ENCODE measurements at regions not wholly inside any gene's neighbourhood (a gene's known extent, or its start where the extent isn't known, plus 50 kb on each side); places are given as distances from the start of the nearest gene placed in this dataset.
"Not testable (repeated sequence)": the region's sequence is repeated elsewhere in the genome, so short reads cannot be mapped to it uniquely, and the experiment has no call there.

- DNase-seq, H3K36me3 Mint-ChIP-seq, ATAC-seq, H3K4me3 Mint-ChIP-seq, POLR2A ChIA-PET, H3K27ac Mint-ChIP-seq: not testable (repeated sequence)
- H3K4me1 Mint-ChIP-seq, result peaks cover 2 to 11% (median 5%) of the 10 kb centered on the region in 4 donors
- peaks cover 0 to 14% (median 7%) of the 10 kb centered on the region in 9 donors for H3K9me3 Mint-ChIP-seq
- H3K27me3 Mint-ChIP-seq, result peaks cover 11 to 34% (median 23%) of the 10 kb centered on the region in 5 donors
These were observed 61.3 kb downstream of the AIPL1 start for GRCh38 chr17:6373599-6373998.

- DNase-seq (no peak), ATAC-seq (no peak)
- POLR2A ChIA-PET, result no interaction called here
- H3K4me1 Mint-ChIP-seq, result no peaks in the 10 kb centered on the region
- H3K9me3 Mint-ChIP-seq, result no peaks in the 10 kb centered on the region
- H3K4me3 Mint-ChIP-seq, result no peak overlapping the region
- peaks cover 22 to 65% (median 35%) of the 10 kb centered on the region in 5 donors for H3K27me3 Mint-ChIP-seq
- no peaks in the 10 kb centered on the region for H3K36me3 Mint-ChIP-seq
- H3K27ac Mint-ChIP-seq, result no peak overlapping the region
These were observed 68.7 kb downstream of the AIPL1 start for GRCh38 chr17:6366221-6366666.

DNA sequence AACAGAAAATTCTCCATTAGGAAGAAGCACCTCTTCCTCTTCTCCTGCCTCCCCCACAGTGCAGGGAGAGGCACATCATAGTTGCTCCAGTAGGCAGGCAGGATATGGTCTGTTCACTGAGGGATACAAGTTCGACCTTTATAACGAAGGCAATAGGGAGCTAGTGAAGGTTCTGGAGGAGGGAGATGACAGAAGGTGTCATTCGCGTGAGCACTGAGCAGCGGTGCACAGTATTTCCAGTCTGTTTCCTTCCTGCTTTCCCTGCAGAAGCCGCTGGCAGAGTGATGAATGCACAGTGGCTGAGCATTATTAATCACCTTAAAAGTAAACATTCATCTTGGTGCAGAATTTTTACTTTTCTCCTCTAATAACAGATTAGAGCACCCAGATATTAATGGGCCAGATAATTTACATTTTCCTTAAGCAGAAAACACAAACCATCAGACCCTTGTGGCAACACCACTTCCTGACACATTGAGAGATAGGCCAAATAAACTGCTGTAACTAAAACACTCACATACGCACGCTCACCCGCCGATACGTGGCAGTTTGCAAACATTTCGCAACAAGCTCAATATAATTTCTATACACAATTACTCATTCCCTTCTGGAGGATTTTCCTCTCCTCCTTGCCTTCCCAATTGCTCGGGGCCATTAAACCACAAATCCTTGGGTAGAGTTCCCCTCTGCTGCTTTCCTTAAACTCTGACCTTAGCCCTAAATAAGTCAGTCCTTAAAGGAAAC, 69.5 kb downstream of the AIPL1 start:
- Mint-ChIP-seq H3K36me3 (no peaks in the 10 kb centered on the region), H3K4me3 (no peak overlapping the region), H3K27me3 (peaks cover 19 to 70% (median 34%) of the 10 kb centered on the region in 5 donors), H3K4me1 (no peaks in the 10 kb centered on the region), H3K27ac (peak overlapping the region in 1 of 10 donors; percentile 15), H3K9me3 (no peaks in the 10 kb centered on the region)
- ATAC-seq, result no peak
- no peak for DNase-seq
- POLR2A ChIA-PET, result no interaction called here

DNA sequence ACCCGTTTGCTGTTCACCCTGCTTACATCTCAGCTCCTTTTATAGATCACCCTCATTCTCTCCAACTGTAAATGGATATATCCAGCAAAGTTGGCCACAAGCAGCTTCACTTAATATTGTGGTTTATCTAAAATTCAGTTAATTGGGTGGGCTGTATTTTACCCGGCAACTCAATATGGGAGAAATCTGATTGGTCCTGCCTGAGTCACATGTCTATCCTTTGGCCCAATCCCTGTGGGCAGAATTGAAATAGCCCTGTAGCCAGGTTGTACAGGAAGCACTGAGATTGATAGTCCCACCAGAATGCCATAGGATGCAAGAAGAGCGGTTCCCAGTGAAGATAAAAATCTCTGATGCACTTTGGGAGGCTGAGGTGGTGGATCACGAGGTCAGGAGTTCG, 73.2 kb downstream of the AIPL1 start:
- no peak for ATAC-seq
- Mint-ChIP-seq H3K4me1 (no peaks in the 10 kb centered on the region), H3K27me3 (peaks cover 23 to 71% (median 37%) of the 10 kb centered on the region in 5 donors), H3K4me3 (no peak overlapping the region), H3K36me3 (no peaks in the 10 kb centered on the region), H3K9me3 (peaks cover 0 to 7% (median 0%) of the 10 kb centered on the region in 9 donors), H3K27ac (no peak overlapping the region)
- POLR2A ChIA-PET, result no interaction called here
- no peak for DNase-seq

GRCh38 chr17:6358131-6358530, 76.8 kb downstream of the AIPL1 start:
- H3K27ac Mint-ChIP-seq, result no peak overlapping the region
- POLR2A ChIA-PET, result no interaction called here
- peaks cover 0 to 7% (median 0%) of the 10 kb centered on the region in 9 donors for H3K9me3 Mint-ChIP-seq
- DNase-seq, result no peak
- no peaks in the 10 kb centered on the region for H3K36me3 Mint-ChIP-seq
- no peak for ATAC-seq
- H3K4me3 Mint-ChIP-seq, result no peak overlapping the region
- no peaks in the 10 kb centered on the region for H3K4me1 Mint-ChIP-seq
- peaks cover 22 to 43% (median 29%) of the 10 kb centered on the region in 5 donors for H3K27me3 Mint-ChIP-seq

- DNase-seq (no peak), ATAC-seq (no peak)
- Mint-ChIP-seq H3K9me3 (peaks cover 0 to 7% (median 0%) of the 10 kb centered on the region in 9 donors), H3K4me1 (no peaks in the 10 kb centered on the region), H3K4me3 (no peak overlapping the region), H3K27ac (no peak overlapping the region), H3K36me3 (no peaks in the 10 kb centered on the region), H3K27me3 (peaks cover 17 to 44% (median 24%) of the 10 kb centered on the region in 5 donors)
- POLR2A ChIA-PET, result no interaction called here
These were observed 78.4 kb downstream of the AIPL1 start for GRCh38 chr17:6356562-6356961.

GRCh38 chr17:6355196-6355595, 79.7 kb downstream of the AIPL1 start:
- ATAC-seq, result no peak
- Mint-ChIP-seq H3K27me3 (peaks cover 20 to 49% (median 28%) of the 10 kb centered on the region in 5 donors), H3K36me3 (peaks cover 0 to 4% (median 0%) of the 10 kb centered on the region in 3 donors), H3K4me1 (no peaks in the 10 kb centered on the region), H3K4me3 (no peak overlapping the region), H3K9me3 (peaks cover 0 to 7% (median 0%) of the 10 kb centered on the region in 9 donors), H3K27ac (no peak overlapping the region)
- DNase-seq, result no peak
- POLR2A ChIA-PET, result no interaction called here

DNA sequence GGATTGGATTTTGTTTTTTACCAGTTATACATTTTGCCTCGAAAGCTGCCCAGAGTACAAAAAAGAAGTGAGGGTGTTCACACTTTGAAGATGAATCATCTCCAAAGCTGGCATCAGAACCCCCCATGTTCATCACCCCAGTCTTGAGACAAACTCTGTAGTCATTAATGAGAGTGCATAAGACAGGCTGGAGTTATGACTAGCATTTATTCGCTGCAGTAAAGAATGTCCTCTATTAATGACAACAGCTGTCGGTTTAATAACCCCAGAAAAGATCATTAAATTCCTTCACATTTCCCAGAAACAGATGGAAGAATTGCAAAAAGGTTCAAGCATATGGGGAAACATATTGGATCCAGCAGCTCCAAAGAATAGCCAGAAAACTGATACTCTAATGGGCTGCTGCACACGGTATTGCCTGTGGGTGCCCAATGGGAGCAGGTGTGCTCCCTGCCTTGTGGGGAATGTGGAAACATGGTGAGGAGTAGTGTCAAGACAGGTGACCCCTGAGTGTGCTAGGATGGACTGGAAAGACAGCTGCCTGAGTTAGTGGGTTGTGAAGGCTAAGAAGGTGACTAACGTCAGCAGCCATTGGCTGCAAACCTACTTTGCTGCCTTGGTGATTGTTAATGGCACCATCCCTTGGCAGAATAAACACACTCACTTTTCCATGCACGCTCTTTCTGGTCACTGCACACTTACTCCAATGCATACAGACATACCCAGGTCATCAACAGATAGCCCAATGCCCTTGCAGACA, 81.9 kb downstream of the AIPL1 start:
- H3K9me3 Mint-ChIP-seq, result no peaks in the 10 kb centered on the region
- peaks cover 19 to 48% (median 32%) of the 10 kb centered on the region in 5 donors for H3K27me3 Mint-ChIP-seq
- H3K4me3 Mint-ChIP-seq, result no peak overlapping the region
- no peaks in the 10 kb centered on the region for H3K4me1 Mint-ChIP-seq
- H3K27ac Mint-ChIP-seq, result no peak overlapping the region
- ATAC-seq (no peak), DNase-seq (no peak)
- H3K36me3 Mint-ChIP-seq, result peaks cover 0 to 4% (median 0%) of the 10 kb centered on the region in 3 donors
- POLR2A ChIA-PET, result no interaction called here

DNA sequence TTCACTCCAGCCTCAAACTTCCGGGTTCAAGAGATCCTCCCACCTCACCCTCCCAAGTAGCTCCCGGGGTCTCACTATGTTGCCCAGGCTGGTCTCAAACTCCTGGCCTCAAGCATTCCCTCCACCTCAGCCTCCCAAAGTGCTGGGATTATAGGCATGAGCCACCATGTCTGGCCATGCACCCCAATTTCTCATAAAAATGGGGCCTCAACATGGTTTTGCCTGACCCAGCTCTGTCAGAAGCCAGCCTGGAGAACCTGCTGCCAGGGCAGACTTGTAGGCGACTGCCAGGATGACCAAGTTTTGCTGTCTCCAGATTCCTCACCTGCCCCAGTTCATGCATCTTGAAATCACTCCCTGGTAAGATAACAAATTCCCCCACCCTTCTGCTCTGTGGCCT, 82.9 kb downstream of the AIPL1 start:
- H3K36me3 Mint-ChIP-seq, result peaks cover 0 to 4% (median 0%) of the 10 kb centered on the region in 3 donors
- POLR2A ChIA-PET, result no interaction called here
- no peaks in the 10 kb centered on the region for H3K4me1 Mint-ChIP-seq
- ATAC-seq, result no peak
- H3K27me3 Mint-ChIP-seq, result peaks cover 21 to 51% (median 32%) of the 10 kb centered on the region in 5 donors
- no peaks in the 10 kb centered on the region for H3K9me3 Mint-ChIP-seq
- no peak overlapping the region for H3K4me3 Mint-ChIP-seq
- no peak for DNase-seq
- no peak overlapping the region for H3K27ac Mint-ChIP-seq

DNA sequence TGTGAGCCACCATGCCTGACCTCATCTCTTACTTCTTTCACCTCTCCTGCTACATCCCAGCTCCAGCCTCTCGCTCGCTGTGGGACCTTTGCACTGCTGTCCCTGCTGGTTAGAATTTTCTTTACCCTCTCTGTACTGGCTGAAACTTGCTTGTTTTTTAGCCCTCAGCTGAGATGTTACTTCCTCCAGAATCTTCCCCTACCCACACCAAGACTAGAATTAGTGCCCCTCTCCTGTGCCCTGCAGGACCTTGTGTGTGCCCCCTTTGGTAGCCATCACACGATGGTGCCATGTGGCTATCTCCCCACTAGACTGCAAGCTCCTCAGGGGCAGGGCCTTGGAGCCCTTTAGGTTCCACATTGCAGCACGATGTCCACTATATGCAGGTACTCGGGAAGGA, 84.1 kb downstream of the AIPL1 start:
- POLR2A ChIA-PET, result no interaction called here
- Mint-ChIP-seq H3K36me3 (peaks cover 0 to 4% (median 0%) of the 10 kb centered on the region in 3 donors), H3K4me3 (no peak overlapping the region), H3K4me1 (no peaks in the 10 kb centered on the region), H3K27ac (no peak overlapping the region), H3K27me3 (peaks cover 17 to 51% (median 32%) of the 10 kb centered on the region in 5 donors), H3K9me3 (no peaks in the 10 kb centered on the region)
- ATAC-seq (no peak), DNase-seq (no peak)

GRCh38 chr17:6348891-6349290, 86.0 kb downstream of the AIPL1 start:
- no peak for DNase-seq

GRCh38 chr17:6347776-6348175, 87.1 kb downstream of the AIPL1 start:
- H3K4me1 Mint-ChIP-seq, result no peaks in the 10 kb centered on the region
- no peak overlapping the region for H3K4me3 Mint-ChIP-seq
- H3K27ac Mint-ChIP-seq, result no peak overlapping the region
- POLR2A ChIA-PET, result no interaction called here
- H3K9me3 Mint-ChIP-seq, result no peaks in the 10 kb centered on the region
- peaks cover 0 to 4% (median 0%) of the 10 kb centered on the region in 3 donors for H3K36me3 Mint-ChIP-seq
- ATAC-seq (no peak), DNase-seq (no peak)
- H3K27me3 Mint-ChIP-seq, result peaks cover 12 to 43% (median 21%) of the 10 kb centered on the region in 5 donors

More at GRCh38 chr17:6348891-6349290, 86.0 kb downstream of the AIPL1 start:
- H3K27ac Mint-ChIP-seq, result no peak overlapping the region
- H3K4me1 Mint-ChIP-seq, result no peaks in the 10 kb centered on the region
- ATAC-seq, result no peak
- POLR2A ChIA-PET, result no interaction called here
- no peaks in the 10 kb centered on the region for H3K9me3 Mint-ChIP-seq
- peaks cover 14 to 51% (median 28%) of the 10 kb centered on the region in 5 donors for H3K27me3 Mint-ChIP-seq
- H3K36me3 Mint-ChIP-seq, result peaks cover 0 to 4% (median 0%) of the 10 kb centered on the region in 3 donors
- H3K4me3 Mint-ChIP-seq, result no peak overlapping the region

DNA sequence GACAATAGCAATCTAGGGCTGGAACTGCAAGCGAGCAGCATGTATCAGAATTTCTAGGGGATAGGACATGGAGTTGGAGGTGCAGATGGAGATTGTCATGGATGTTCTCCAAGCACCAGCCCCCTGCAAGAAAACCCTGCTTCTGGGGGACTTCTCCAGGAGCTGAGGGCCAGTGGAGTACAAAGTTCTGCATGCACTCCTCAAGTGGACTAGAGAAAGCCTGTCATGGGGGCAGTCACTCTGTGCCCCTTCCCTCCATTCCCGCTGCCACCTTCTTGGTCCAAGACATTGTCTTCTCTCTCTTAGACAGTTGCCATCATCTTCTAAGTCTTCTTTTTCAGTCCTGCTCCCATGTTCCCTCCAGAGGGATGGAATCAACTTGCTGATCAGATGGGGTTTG, 87.9 kb downstream of the AIPL1 start:
- Mint-ChIP-seq H3K4me3 (no peak overlapping the region), H3K9me3 (no peaks in the 10 kb centered on the region), H3K4me1 (no peaks in the 10 kb centered on the region), H3K27me3 (peaks cover 12 to 47% (median 17%) of the 10 kb centered on the region in 5 donors), H3K36me3 (peaks cover 0 to 4% (median 0%) of the 10 kb centered on the region in 3 donors), H3K27ac (no peak overlapping the region)
- POLR2A ChIA-PET, result no interaction called here
- no peak for ATAC-seq
- no peak for DNase-seq

Measured in naive thymus-derived CD8-positive, alpha-beta T cell (primary cell).